Skeletal muscle cell (primary cell): ENCODE measurements at regions not wholly inside any gene's neighbourhood (a gene's known extent, or its start where the extent isn't known, plus 50 kb on each side); places are given as distances from the start of the nearest gene placed in this dataset.
"Not testable (repeated sequence)": the region's sequence is repeated elsewhere in the genome, so short reads cannot be mapped to it uniquely, and the experiment has no call there.

Experiments
- DNase-seq: peaks from one replicate; pipeline ENCODE4 v3.0.0-alpha.2; 2010; ENCODE audit warnings: low read depth
- H3K4me3 ChIP-seq: 2 replicates; pipeline ENCODE4 v1.5.1; 2011; ENCODE audit warnings: low read depth, mild to moderate bottlenecking, control low read depth, low read length, moderate library complexity

- DNase-seq, result no peak
- H3K4me3 ChIP-seq, result no peak overlapping the region
These were observed 78.2 kb upstream of the TLL1 start for GRCh38 chr4:165794834-165795233.

- H3K4me3 ChIP-seq, result no peak overlapping the region
- no peak for DNase-seq
These were observed 73.6 kb upstream of the TLL1 start for GRCh38 chr4:165799384-165799815.

GRCh38 chr4:165802452-165802851 is 70.6 kb upstream of the TLL1 start:
- no peak for DNase-seq
- no peak overlapping the region for H3K4me3 ChIP-seq

GRCh38 chr4:165803005-165803404 is 70.0 kb upstream of the TLL1 start:
- no peak for DNase-seq
- H3K4me3 ChIP-seq, result no peak overlapping the region

GRCh38 chr4:165805406-165805805 is 67.6 kb upstream of the TLL1 start:
- H3K4me3 ChIP-seq, result no peak overlapping the region
- DNase-seq, result no peak

GRCh38 chr4:165806613-165807012 is 66.4 kb upstream of the TLL1 start:
- no peak overlapping the region for H3K4me3 ChIP-seq
- DNase-seq, result no peak

- H3K4me3 ChIP-seq, result no peak overlapping the region
- DNase-seq, result peak; percentile 13
These were observed 62.3 kb upstream of the TLL1 start for GRCh38 chr4:165810726-165811125.

GRCh38 chr4:165813606-165814005 is 59.4 kb upstream of the TLL1 start:
- DNase-seq, result peak; percentile 4
- no peak overlapping the region for H3K4me3 ChIP-seq

GRCh38 chr4:165814256-165815020 is 58.6 kb upstream of the TLL1 start:
- peak; percentile 24 for DNase-seq
- H3K4me3 ChIP-seq, result no peak overlapping the region

GRCh38 chr4:165819126-165819525 is 53.9 kb upstream of the TLL1 start:
- not testable (repeated sequence) for DNase-seq, H3K4me3 ChIP-seq
